Brain microvascular endothelial cell (primary cell): ENCODE measurements at regions not wholly inside any gene's neighbourhood (a gene's known extent, or its start where the extent isn't known, plus 50 kb on each side); places are given as distances from the start of the nearest gene placed in this dataset.

ENCODE experiments used
- DNase-seq: peaks from one replicate; pipeline ENCODE4 v3.0.0-alpha.2; 2020
- H3K27ac ChIP-seq: fragments of 250-450 bp; sonication (Bioruptor Pico); 2 replicates; pipeline ENCODE4 v1.5.1; 2020; ENCODE audit warnings: mild to moderate bottlenecking, moderate library complexity
- H3K27me3 ChIP-seq: fragments of 250-450 bp; sonication (Bioruptor Pico); replicated peaks from 2 replicates; pipeline ENCODE4 v1.5.1; 2020; ENCODE audit warnings: mild to moderate bottlenecking
- H3K36me3 ChIP-seq: fragments of 250-450 bp; sonication (Bioruptor Pico); replicated peaks from 2 replicates; pipeline ENCODE4 v1.5.1; 2020; ENCODE audit warnings: mild to moderate bottlenecking
- H3K4me3 ChIP-seq: 2 replicates; pipeline ENCODE4 v1.5.1; 2011; ENCODE audit warnings: low read depth, mild to moderate bottlenecking, control low read depth, low read length, moderate library complexity
- CTCF ChIP-seq: IDR thresholded peaks from 2 replicates; pipeline ENCODE4 v1.5.1; 2011; ENCODE audit warnings: low read depth, mild to moderate bottlenecking, moderate library complexity, low read length, control low read depth, inconsistent platforms; ENCODE audit errors: missing control alignments
- in situ Hi-C: cut with HindIII; loops from 2 replicates; pipeline ENCODE4 v1.10.0; 2017; ENCODE audit warnings: low sequenced_read_pairs, low pct_ligation_motif_present

GRCh38 chr3:135549928-135550494, 415.5 kb upstream of the PPP2R3A start:
- in situ Hi-C loops = no loop called here
- Histone ChIP-seq H3K27me3 (no peaks in the 10 kb centered on the region), H3K27ac (no peak overlapping the region), H3K4me3 (no peak overlapping the region), H3K36me3 (no peaks in the 10 kb centered on the region)
- no peak for TF ChIP-seq CTCF
- DNase-seq = no peak

GRCh38 chr3:135556174-135556573, 409.4 kb upstream of the PPP2R3A start:
- no peak overlapping the region for H3K4me3 ChIP-seq
- no peak for TF ChIP-seq CTCF
- H3K36me3 ChIP-seq = no peaks in the 10 kb centered on the region
- no peaks in the 10 kb centered on the region for H3K27me3 ChIP-seq
- no peak for DNase-seq
- in situ Hi-C loops = no loop called here
- no peak overlapping the region for H3K27ac ChIP-seq

GRCh38 chr3:135558150-135558783, 407.3 kb upstream of the PPP2R3A start:
- in situ Hi-C loops = no loop called here
- H3K27me3 ChIP-seq = no peaks in the 10 kb centered on the region
- no peak overlapping the region for H3K4me3 ChIP-seq
- no peak for TF ChIP-seq CTCF
- H3K36me3 ChIP-seq = no peaks in the 10 kb centered on the region
- H3K27ac ChIP-seq = no peak overlapping the region
- no peak for DNase-seq

GRCh38 chr3:135558906-135559305, 406.6 kb upstream of the PPP2R3A start:
- Histone ChIP-seq H3K27ac (no peak overlapping the region), H3K36me3 (no peaks in the 10 kb centered on the region), H3K4me3 (no peak overlapping the region), H3K27me3 (no peaks in the 10 kb centered on the region)
- TF ChIP-seq CTCF = no peak
- in situ Hi-C loops = no loop called here
- no peak for DNase-seq

- in situ Hi-C loops = no loop called here
- no peak for DNase-seq
- Histone ChIP-seq H3K36me3 (no peaks in the 10 kb centered on the region), H3K4me3 (no peak overlapping the region), H3K27ac (no peak overlapping the region), H3K27me3 (no peaks in the 10 kb centered on the region)
- TF ChIP-seq CTCF = no peak
These were observed 405.7 kb upstream of the PPP2R3A start for GRCh38 chr3:135559802-135560201.

- H3K4me3 ChIP-seq = no peak overlapping the region
- in situ Hi-C loops = no loop called here
- TF ChIP-seq CTCF = no peak
- no peak overlapping the region for H3K27ac ChIP-seq
- no peak for DNase-seq
- no peaks in the 10 kb centered on the region for H3K27me3 ChIP-seq
- no peaks in the 10 kb centered on the region for H3K36me3 ChIP-seq
These were observed 404.7 kb upstream of the PPP2R3A start for GRCh38 chr3:135560847-135561246.
